HepG2 (cell line): ENCODE measurements at regions not wholly inside any gene's neighbourhood (a gene's known extent, or its start where the extent isn't known, plus 50 kb on each side); places are given as distances from the start of the nearest gene placed in this dataset.

Experiments used
- ATAC-seq: fragments of 200-7000 bp; cut with Tn5 transposase; 3 replicates; pipeline ENCODE4 v1.9.1; 2020; ENCODE audit warnings: mild to moderate bottlenecking, moderate library complexity
- BruUV-seq: library from RNA; stranded (reverse); fragments of 400-500 nt; replicated peaks from 2 replicates; lab custom pipeline; 2021; lab: Mats Ljungman, UMichigan
- CTCF ChIA-PET: fragments of 300-600 bp; formaldehyde crosslinking; extraction: SDS; loops from one replicate; lab custom pipeline; 2021; ENCODE audit warnings: low total read pairs, inconsistent platforms, low intra/inter-chr PET ratio; lab: Yijun Ruan, JAX
- POLR2A ChIA-PET: fragments of 350-600 bp; sonication (Branson Sonifier 250); formaldehyde crosslinking; loops from one replicate; lab custom pipeline; 2020; ENCODE audit warnings: antibody characterized with exemption, inconsistent platforms; lab: Yijun Ruan, JAX
- DNase-seq: peaks from one replicate; pipeline ENCODE4 v3.0.0-alpha.2; 2015; ENCODE audit warnings: low spot score
- FAIRE-seq: peaks from 3 replicates; lab custom pipeline; 2011; peaks lifted over from hg19 to GRCh38; lab: Jason Lieb, UNC
- H2AFZ ChIP-seq: one replicate; pipeline ENCODE4 v1.6.1; 2011; ENCODE audit warnings: low read length, inconsistent platforms
- H3K27ac ChIP-seq: fragments of 300-600 bp; 3 replicates; pipeline ENCODE4 v1.8.0; 2011; ENCODE audit warnings: mixed run types, mild to moderate bottlenecking, mixed read lengths, low read length, inconsistent platforms; ENCODE audit not compliant: insufficient read depth; ENCODE audit errors: extremely low read length
- H3K27me3 ChIP-seq, 2 experiments: fragments of 200-600 bp in 1 of 2; 2 replicates in 1 of 2; 3 replicates in 1 of 2; pipeline versions ENCODE4 v1.6.0 to v1.8.0; 2011; ENCODE audit warnings: low read length in 2 of 2, mild to moderate bottlenecking in 2 of 2, moderate library complexity in 2 of 2, inconsistent platforms in 1 of 2; ENCODE audit not compliant: insufficient read depth in 2 of 2, control insufficient read depth in 1 of 2
- H3K36me3 ChIP-seq, 2 experiments: fragments of 200-600 bp in 1 of 2; replicated peaks in 1 of 2; 2 replicates in 1 of 2; 3 replicates in 1 of 2; pipeline versions ENCODE4 v1.5.1 to v1.8.0; 2011; ENCODE audit warnings: low read length in 2 of 2, inconsistent platforms in 1 of 2; ENCODE audit not compliant: insufficient read depth in 2 of 2, control insufficient read depth in 1 of 2
- H3K4me1 ChIP-seq: 2 replicates; pipeline ENCODE4 v1.5.1; 2012; ENCODE audit warnings: low read length, inconsistent platforms; ENCODE audit not compliant: insufficient read depth
- H3K4me2 ChIP-seq: 2 replicates; pipeline ENCODE4 v1.6.0; 2011; ENCODE audit warnings: low read depth, low read length, inconsistent platforms
- H3K4me3 ChIP-seq, 3 experiments: fragments of 200-600 bp in 1 of 3; sonication (generic), shearing (Covaris generic) in 1 of 3; replicated peaks in 1 of 3; 2 replicates each; pipeline ENCODE4 v1.5.1; 2011 to 2016; ENCODE audit warnings: low read length in 3 of 3, inconsistent platforms in 2 of 3, low read depth in 2 of 3, mild to moderate bottlenecking in 2 of 3, control low read depth in 1 of 3, mixed read lengths in 1 of 3; ENCODE audit not compliant: insufficient read depth in 1 of 3
- H3K79me2 ChIP-seq: one replicate; pipeline ENCODE4 v1.6.1; 2011; ENCODE audit warnings: low read length, inconsistent platforms; ENCODE audit not compliant: insufficient read depth
- H3K9ac ChIP-seq: 2 replicates; pipeline ENCODE4 v1.6.0; 2011; ENCODE audit warnings: mild to moderate bottlenecking, low read depth, low read length, inconsistent platforms; ENCODE audit not compliant: insufficient read depth
- H3K9me3 ChIP-seq: 2 replicates; pipeline ENCODE4 v1.5.1; 2012; ENCODE audit warnings: mild to moderate bottlenecking, low read length
- H4K20me1 ChIP-seq: 2 replicates; pipeline ENCODE4 v1.6.0; 2011; ENCODE audit warnings: inconsistent platforms, mild to moderate bottlenecking, low read length, moderate library complexity; ENCODE audit not compliant: insufficient read depth
- AFF4 ChIP-seq: sonication (generic); formaldehyde crosslinking; IDR thresholded peaks from 2 replicates; pipeline ENCODE4 v1.4.0; 2020; ENCODE audit warnings: missing genetic modification reagents
- CHD4 ChIP-seq: fragments of 200-600 bp; sonication (generic); IDR thresholded peaks from 2 replicates; pipeline ENCODE4 v1.7.0; 2017; ENCODE audit warnings: mild to moderate bottlenecking, low read length, borderline replicate concordance
- HMGA1 ChIP-seq: sonication (generic); formaldehyde crosslinking; conservative IDR thresholded peaks from 2 replicates; pipeline ENCODE4 v1.4.0; 2020; ENCODE audit warnings: missing genetic modification reagents
- KLF9 ChIP-seq: IDR thresholded peaks from 2 replicates; pipeline ENCODE4 v1.6.1; 2016; ENCODE audit warnings: low read depth
- MED13 ChIP-seq: sonication (generic); formaldehyde crosslinking; IDR thresholded peaks from 2 replicates; pipeline ENCODE4 v1.5.0; 2020; ENCODE audit warnings: missing genetic modification reagents
- NCOR1 ChIP-seq: fragments of 200-600 bp; sonication (generic); IDR thresholded peaks from 2 replicates; pipeline ENCODE4 v1.7.0; 2017; ENCODE audit warnings: antibody characterized with exemption, low read length, borderline replicate concordance
- NKX3-1 ChIP-seq: sonication (generic); formaldehyde crosslinking; IDR thresholded peaks from 2 replicates; pipeline ENCODE4 v1.5.0; 2020; ENCODE audit warnings: missing genetic modification reagents
- NR0B2 ChIP-seq: sonication (generic); formaldehyde crosslinking; IDR thresholded peaks from 2 replicates; pipeline ENCODE4 v1.4.0; 2020; ENCODE audit warnings: mild to moderate bottlenecking, missing genetic modification reagents
- TGIF2 ChIP-seq: IDR thresholded peaks from 2 replicates; pipeline ENCODE4 v1.6.1; 2016; ENCODE audit warnings: control low read depth, missing compliant biosample characterization
- ZFP36L1 ChIP-seq: sonication (generic); formaldehyde crosslinking; IDR thresholded peaks from 2 replicates; pipeline ENCODE4 v1.8.0; 2022; ENCODE audit warnings: mild to moderate bottlenecking, missing genetic modification reagents, moderate library complexity
- ZNF274 ChIP-seq: sonication (generic); formaldehyde crosslinking; IDR thresholded peaks from 2 replicates; pipeline ENCODE4 v1.5.1; 2020; ENCODE audit warnings: mild to moderate bottlenecking, missing genetic modification reagents
- ZNF331 ChIP-seq: sonication (generic); formaldehyde crosslinking; IDR thresholded peaks from 2 replicates; pipeline ENCODE4 v1.4.0; 2020; ENCODE audit warnings: missing genetic modification reagents
- ZNF44 ChIP-seq: sonication (generic); formaldehyde crosslinking; IDR thresholded peaks from 2 replicates; pipeline ENCODE4 v1.5.1; 2020; ENCODE audit warnings: mild to moderate bottlenecking, missing genetic modification reagents
- ZNF446 ChIP-seq: sonication (generic); formaldehyde crosslinking; IDR thresholded peaks from 2 replicates; pipeline ENCODE4 v1.5.0; 2020; ENCODE audit warnings: mild to moderate bottlenecking, missing genetic modification reagents
- ZNF572 ChIP-seq: sonication (generic); formaldehyde crosslinking; IDR thresholded peaks from 2 replicates; pipeline ENCODE4 v1.5.1; 2020; ENCODE audit warnings: mild to moderate bottlenecking, missing genetic modification reagents
- ZNF703 ChIP-seq: sonication (generic); formaldehyde crosslinking; IDR thresholded peaks from 2 replicates; pipeline ENCODE4 v1.5.1; 2020; ENCODE audit warnings: missing genetic modification reagents, mild to moderate bottlenecking, moderate library complexity, borderline replicate concordance
- ZNF709 ChIP-seq: sonication (generic); formaldehyde crosslinking; IDR thresholded peaks from 2 replicates; pipeline ENCODE4 v1.5.0; 2020; ENCODE audit warnings: mild to moderate bottlenecking, missing genetic modification reagents
- WGBS: methylation state at CpG from one replicate; pipeline ENCODE4 v1.1.6; 2017; ENCODE audit warnings: low lambda C conversion rate; 5-methylcytosine and 5-hydroxymethylcytosine counted together
- in situ Hi-C: cut with HindIII; loops from 2 replicates; pipeline ENCODE4 v1.10.0; 2017; ENCODE audit warnings: low pct_unique_long_range_greater_than_20kb; ENCODE audit not compliant: extremely low pct_ligation_motif_present
- intact Hi-C: fragments of 100-400 bp; cut with micrococcal nuclease; formaldehyde crosslinking; loops from one replicate; pipeline ENCODE4 v1.10.0; 2022; ENCODE audit not compliant: unreplicated experiment
- TF ChIP-seq, protein P1 (sequence below): IDR thresholded peaks from 2 replicates; pipeline ENCODE4 v1.6.1; 2016; ENCODE audit warnings: control low read depth

GRCh38 chr3:146881966-146882760, 277.0 kb upstream of the PLSCR5 start (continued):
- no peak for TF ChIP-seq TGIF2 (CRISPR knock-in tag)
- TF ChIP-seq ZNF446 (CRISPR knock-in tag): no peak
- no peak for TF ChIP-seq ZNF703 (CRISPR knock-in tag)
- no peak for TF ChIP-seq CHD4
- no peak for TF ChIP-seq AFF4 (CRISPR knock-in tag)
- no peak for TF ChIP-seq NKX3-1
- no peak for TF ChIP-seq NCOR1

DNA sequence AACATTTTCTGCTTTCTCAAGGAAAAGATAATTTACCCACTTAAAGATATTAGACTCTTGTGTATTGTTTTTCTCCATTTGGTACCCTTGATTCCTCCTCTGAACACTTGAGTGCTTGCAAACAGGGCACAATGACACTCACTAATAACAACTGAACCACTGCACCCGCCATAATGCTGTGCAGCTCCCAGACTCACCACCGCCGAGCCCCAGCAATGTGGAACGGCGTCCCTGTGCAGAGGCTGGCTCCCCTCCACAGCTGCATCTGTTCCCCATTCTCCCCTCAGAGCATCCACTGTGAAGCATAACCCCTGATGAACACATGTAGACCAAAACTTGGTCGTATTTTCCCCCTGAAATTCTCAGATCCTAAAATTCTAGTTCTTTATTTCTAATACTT, 276.2 kb upstream of the PLSCR5 start:
- BruUV-seq: no TSS peak
- DNase-seq (no peak), FAIRE-seq (no peak), ATAC-seq (no peak)
- intact Hi-C loops (no loop called here), in situ Hi-C loops (no loop called here)
- H3K4me3 ChIP-seq: no peak overlapping the region
- no peak overlapping the region for H3K9ac ChIP-seq
- H3K9me3 ChIP-seq: no peaks in the 10 kb centered on the region
- H4K20me1 ChIP-seq: no peaks in the 10 kb centered on the region
- no peaks in the 10 kb centered on the region for H3K79me2 ChIP-seq
- CTCF ChIA-PET: no interaction called here
- no peaks in the 10 kb centered on the region for H3K36me3 ChIP-seq
- no peaks in the 10 kb centered on the region; a peak in 1 of 5 replicates for H3K27me3 ChIP-seq
- no peak overlapping the region for H3K27ac ChIP-seq
- POLR2A ChIA-PET: no interaction called here
- WGBS: under 1% methylated on average over 6 of the region's 6 CpGs
- H3K4me1 ChIP-seq: no peaks in the 10 kb centered on the region
- no peak overlapping the region for H3K4me2 ChIP-seq
- no peak overlapping the region for H2AFZ ChIP-seq
- TF ChIP-seq ZNF572 (CRISPR knock-in tag) (no peak), KLF9 (CRISPR knock-in tag) (no peak), HMGA1 (CRISPR knock-in tag) (no peak), NR0B2 (CRISPR knock-in tag) (no peak), ZFP36L1 (no peak), ZNF274 (CRISPR knock-in tag) (no peak), ZNF709 (CRISPR knock-in tag) (no peak), ZNF331 (CRISPR knock-in tag) (no peak), MED13 (CRISPR knock-in tag) (no peak), ZNF44 (CRISPR knock-in tag) (no peak)
- TF ChIP-seq, protein P1, sequence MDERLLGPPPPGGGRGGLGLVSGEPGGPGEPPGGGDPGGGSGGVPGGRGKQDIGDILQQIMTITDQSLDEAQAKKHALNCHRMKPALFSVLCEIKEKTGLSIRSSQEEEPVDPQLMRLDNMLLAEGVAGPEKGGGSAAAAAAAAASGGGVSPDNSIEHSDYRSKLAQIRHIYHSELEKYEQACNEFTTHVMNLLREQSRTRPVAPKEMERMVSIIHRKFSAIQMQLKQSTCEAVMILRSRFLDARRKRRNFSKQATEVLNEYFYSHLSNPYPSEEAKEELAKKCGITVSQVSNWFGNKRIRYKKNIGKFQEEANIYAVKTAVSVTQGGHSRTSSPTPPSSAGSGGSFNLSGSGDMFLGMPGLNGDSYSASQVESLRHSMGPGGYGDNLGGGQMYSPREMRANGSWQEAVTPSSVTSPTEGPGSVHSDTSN (CRISPR knock-in tag): no peak
